ENCODE measurements at regions not wholly inside any gene's neighbourhood (a gene's known extent, or its start where the extent isn't known, plus 50 kb on each side); places are given as distances from the start of the nearest gene placed in this dataset.

DNA sequence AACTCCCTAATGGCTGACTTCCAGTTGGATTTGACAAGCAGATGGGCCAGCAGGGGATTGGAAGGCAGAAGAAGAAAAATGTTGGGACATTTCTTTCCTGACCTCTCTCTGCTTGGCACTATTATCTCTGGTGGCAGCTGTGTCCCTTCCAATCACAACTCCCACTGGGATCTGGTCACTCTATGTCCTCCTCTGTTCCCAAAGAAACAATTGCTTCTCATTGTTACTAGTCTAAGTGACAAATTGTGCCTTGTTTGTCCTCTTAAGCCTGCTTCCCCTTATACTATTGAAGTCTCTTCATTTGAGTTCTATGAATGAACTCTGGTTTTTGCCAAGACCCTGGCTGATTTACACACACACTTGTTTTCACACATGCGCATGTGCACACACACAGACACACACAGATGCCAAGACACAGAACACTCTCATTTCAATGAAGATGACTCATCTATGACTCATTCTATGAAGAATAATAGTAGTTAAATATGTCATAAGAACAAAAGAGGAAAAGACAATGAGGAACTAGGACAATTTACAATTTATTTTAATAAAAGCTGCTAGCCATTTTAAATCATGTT, 83.0 kb upstream of the FAR2 start:
- DNase-seq, result peak; percentile 18

DNA sequence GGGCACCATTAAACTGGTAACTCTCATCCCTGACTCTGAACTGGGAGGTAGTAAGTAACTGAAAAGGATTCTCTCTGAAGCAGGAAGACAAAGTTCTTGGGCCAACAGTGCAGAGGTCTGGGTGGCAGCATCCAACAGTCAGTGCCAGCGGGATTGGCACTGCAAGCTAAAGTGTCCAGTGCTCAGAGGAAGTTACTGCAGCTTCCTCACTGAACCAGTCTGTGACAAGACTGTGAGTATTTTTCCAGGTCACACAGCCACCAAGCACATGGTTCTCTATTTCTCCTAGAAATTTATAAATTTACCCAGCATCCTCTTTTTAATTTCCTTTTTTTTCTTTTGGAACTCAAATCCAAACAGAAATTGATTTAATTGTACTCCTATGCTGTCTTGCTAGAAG, 81.6 kb upstream of the FAR2 start:
- DNase-seq, result no peak

DNA sequence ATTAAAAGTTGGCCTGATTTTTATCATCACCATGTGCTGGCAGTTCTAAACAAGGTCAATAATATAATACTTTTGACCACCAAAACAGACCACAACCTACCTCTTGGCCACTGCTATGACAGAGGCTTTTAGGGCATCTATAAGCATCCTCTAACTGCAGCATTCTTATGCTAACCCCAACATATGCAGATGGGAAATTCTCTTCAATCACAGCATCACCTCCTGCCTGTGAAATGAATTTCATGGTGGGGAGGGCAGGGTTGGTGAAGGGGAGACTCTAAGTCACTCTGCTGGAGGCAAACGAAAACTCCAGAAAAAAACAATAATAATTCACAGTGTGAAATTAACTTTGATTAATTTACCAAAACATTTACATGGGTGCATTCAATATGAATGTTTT, 78.8 kb upstream of the FAR2 start:
- no peak for DNase-seq

DNA sequence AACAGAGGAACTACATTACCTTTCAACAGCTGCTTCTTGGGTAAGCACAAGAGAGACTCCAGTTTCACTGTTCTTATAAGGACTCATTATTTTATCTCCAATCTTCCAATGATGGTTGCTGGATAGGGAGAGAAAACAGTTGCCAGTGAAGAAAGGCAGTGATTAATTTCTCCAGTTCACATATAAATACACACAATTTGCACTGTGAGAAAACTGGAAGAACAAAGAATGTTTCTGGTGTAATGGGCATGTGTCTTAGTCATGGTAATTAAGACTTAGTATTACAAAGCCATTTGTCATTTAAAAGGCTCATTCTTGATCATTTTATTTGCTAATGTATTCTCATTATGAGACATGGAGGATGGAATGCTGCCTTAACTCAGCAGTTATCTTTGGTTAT, 78.0 kb upstream of the FAR2 start:
- DNase-seq, result no peak

DNA sequence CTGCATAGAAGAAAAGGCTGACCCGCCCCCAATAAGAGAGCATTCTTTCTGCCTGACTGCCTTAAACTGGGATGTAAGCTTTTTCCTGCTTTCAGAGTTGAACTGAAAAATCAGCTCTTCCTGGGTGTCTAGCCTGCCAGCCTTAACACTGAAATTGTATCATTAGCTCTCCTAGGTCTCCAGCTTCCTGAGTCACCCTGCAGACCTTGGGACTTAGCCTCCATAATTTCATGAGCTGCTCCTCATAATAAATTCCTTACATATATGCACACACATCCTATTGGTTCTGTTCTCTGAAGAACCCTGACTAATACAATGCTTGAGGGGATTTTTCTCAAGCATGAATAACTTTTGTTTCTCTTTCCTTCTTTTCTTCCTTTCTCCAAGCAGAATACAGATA, 76.4 kb upstream of the FAR2 start:
- DNase-seq, result no peak

DNA sequence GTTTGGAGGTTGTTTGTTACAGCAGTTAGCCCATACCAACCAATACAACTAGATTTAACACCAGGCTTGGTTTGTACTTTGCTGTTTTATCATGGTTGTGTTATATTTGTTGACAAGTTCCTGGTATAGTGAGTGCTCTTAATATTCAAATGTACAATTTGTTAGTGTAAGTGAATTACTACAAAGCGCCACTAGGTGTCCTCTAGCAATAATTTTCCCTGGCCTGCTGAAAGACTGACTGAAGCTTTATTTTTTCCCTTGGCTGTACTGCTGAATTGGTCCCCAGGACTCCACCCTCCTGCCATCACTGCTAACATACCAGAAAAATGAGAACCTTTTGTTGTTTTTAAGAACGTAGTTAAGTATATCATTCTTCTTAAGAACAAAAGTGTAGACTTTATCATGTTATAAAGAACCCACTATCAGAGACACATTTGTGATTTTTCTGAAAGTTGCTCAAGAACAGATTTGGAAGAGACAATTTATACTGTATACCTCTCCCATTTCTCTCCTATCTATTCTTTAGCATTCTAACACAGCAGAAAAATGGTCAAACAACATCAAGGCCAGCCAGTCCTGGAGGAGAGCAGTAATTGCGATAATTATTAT, 75.3 kb upstream of the FAR2 start:
- no peak for DNase-seq

DNA sequence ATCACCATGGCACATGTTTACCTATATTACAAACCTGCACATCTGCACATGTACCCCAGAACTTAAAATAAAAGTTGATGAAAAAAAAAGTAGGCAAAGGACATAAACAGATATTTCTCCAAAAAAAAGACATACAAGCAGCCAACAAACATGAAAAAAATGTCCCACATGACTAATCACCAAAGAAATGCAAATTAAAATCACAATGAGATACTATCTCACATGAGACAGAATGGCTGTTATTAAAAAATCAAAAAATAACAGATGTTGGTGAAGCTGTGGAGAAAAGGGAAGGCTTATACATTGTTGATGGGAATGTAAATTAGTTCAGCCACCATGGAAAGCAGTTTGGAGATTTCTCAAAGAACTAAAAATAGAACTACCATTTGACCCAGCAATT, 68.0 kb upstream of the FAR2 start:
- no peak for DNase-seq

DNA sequence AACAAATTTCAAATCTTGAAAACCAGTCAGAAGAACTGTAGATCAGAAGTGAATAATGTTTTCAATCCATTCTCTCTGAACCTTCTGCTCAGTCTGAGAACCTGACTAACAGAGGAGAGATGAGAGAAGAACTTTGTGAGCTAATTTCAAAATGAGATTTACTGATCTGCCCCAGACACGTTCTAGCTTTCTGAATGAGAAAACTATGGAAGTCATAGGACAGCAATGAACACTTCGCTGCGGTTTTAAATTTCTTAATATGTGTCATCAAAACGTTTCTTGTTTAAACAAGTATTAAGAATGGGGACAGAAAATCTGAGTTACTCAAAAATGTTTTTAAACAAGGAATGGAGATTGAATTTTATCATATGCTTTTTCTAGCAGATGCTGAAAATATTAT, 66.6 kb upstream of the FAR2 start:
- no peak for DNase-seq

DNA sequence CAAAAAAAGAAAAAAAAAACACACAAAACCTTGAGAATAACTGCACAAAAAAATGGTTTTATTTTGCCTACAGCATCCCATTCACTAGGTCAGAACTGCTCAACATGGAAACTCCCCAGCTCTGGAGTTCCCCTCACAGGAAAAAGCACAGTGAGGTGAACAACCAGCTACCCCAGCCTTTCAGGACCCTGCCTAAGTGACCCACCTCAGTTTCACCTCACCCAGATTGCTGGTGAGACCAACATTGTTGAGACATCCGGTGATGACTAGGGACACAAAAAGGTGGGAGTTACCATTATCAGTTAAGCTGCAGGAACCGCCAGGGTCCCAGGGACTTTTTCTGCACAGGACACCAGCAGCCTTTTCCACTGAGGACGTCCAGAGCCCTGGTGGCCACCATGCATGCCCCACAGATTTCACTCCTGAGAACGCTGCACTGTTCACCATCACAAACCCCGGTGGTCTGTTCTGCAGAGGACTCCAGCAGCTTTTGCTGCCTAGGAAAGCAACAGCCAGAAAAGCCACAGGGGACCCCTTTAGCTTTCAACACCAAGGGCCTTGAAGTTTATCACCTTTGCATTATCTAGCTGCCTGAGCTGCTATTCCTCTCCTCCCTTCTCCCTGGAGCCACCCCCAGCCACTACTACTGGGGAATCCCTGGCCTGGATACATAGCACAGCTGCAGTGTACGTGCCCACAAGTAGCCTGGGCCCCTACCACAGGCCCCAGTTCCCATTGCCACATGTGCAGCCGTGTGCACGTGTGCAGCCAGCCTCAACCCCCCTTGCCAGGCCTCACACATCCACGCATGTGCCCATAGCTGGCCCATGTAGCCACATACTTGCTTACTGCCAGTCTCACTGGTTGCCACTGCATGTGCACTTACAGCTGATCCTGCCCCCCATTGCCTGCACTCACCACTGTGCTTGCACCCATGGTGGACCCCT, 62.5 kb upstream of the FAR2 start:
- DNase-seq, result no peak

DNA sequence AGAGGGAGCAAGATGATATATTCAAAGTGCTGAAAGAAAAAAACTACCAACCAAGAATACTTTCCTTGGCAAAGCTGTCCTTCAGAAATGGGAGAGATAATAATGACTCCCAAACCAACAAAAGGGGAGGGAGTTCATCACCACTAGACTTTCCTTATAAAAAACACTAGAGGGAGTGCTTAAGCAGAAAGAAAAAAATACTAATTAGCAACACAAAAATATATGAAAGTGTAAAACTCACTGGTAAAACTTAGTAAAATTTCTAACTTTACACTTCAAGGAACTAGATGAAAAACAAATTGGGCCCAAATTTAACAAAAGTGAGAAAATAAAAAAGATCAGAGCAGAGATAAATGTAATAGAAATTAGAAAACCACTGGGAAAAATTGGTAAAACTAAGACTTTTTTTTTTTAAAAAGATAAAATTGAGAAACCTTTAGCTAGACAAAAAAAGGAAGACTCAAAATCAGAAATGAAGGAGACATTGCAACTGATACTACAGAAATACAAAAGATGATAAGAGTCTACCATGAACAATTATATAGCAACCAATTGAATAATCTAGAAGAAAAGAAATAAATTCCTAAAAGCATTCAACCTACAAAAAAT, 60.4 kb upstream of the FAR2 start:
- no peak for DNase-seq

All from activated CD4-positive, alpha-beta T cell treated with anti-CD3 and anti-CD28 coated beads for 48 hours (primary cell).